ENCODE measurements at regions not wholly inside any gene's neighbourhood (a gene's known extent, or its start where the extent isn't known, plus 50 kb on each side); places are given as distances from the start of the nearest gene placed in this dataset.

DNA sequence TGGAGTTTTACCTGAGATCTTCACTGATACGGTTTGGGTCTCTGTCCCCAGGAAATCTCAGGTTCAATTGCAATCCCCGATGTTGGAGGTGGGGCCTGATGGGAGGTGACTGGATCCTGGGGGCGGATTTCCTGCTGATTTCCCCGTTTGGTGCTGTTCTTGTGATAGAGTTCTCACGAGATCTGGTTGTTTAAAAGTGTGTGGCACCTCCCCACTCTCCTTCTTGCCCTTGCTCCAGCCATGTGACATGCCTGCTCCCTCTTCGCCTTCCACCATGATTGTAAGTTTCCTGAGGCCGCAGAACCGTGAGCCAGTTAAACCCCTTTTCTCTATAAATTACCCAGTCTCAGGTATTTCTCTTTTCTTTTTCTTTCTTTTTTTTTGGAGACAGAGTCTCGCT lies 126.4 kb upstream of the SLC45A1 start:
- TF ChIP-seq ZC3H10 (CRISPR knock-in tag; IDR thresholded peaks at IDR 0.05), result no peak
- TF ChIP-seq, protein P1, sequence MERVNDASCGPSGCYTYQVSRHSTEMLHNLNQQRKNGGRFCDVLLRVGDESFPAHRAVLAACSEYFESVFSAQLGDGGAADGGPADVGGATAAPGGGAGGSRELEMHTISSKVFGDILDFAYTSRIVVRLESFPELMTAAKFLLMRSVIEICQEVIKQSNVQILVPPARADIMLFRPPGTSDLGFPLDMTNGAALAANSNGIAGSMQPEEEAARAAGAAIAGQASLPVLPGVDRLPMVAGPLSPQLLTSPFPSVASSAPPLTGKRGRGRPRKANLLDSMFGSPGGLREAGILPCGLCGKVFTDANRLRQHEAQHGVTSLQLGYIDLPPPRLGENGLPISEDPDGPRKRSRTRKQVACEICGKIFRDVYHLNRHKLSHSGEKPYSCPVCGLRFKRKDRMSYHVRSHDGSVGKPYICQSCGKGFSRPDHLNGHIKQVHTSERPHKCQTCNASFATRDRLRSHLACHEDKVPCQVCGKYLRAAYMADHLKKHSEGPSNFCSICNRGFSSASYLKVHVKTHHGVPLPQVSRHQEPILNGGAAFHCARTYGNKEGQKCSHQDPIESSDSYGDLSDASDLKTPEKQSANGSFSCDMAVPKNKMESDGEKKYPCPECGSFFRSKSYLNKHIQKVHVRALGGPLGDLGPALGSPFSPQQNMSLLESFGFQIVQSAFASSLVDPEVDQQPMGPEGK (CRISPR knock-in tag; IDR thresholded peaks at IDR 0.05; ENCODE audit: borderline replicate concordance), result no peak
- no peak for TF ChIP-seq RARB (CRISPR knock-in tag; IDR thresholded peaks at IDR 0.05)
- no peak for TF ChIP-seq OSR1 (CRISPR knock-in tag; IDR thresholded peaks at IDR 0.05)
- no peak for TF ChIP-seq GLIS3 (CRISPR knock-in tag; IDR thresholded peaks at IDR 0.05)
- TF ChIP-seq ARNTL (CRISPR knock-in tag; IDR thresholded peaks at IDR 0.05; ENCODE audit: borderline replicate concordance, low read depth), result no peak
- TF ChIP-seq, protein P2, sequence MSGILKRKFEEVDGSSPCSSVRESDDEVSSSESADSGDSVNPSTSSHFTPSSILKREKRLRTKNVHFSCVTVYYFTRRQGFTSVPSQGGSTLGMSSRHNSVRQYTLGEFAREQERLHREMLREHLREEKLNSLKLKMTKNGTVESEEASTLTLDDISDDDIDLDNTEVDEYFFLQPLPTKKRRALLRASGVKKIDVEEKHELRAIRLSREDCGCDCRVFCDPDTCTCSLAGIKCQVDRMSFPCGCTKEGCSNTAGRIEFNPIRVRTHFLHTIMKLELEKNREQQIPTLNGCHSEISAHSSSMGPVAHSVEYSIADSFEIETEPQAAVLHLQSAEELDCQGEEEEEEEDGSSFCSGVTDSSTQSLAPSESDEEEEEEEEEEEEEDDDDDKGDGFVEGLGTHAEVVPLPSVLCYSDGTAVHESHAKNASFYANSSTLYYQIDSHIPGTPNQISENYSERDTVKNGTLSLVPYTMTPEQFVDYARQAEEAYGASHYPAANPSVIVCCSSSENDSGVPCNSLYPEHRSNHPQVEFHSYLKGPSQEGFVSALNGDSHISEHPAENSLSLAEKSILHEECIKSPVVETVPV (CRISPR knock-in tag; IDR thresholded peaks at IDR 0.05), result no peak
- TF ChIP-seq CSDC2 (CRISPR knock-in tag; IDR thresholded peaks at IDR 0.05), result no peak

Measured in SK-N-SH treated with all-trans-retinoic acid at 6 μM for 48 hours (cell line).